GM12872 (cell line): ENCODE measurements at regions not wholly inside any gene's neighbourhood (a gene's known extent, or its start where the extent isn't known, plus 50 kb on each side); places are given as distances from the start of the nearest gene placed in this dataset.

Source experiments
- TF ChIP-seq, protein P1 (sequence below): IDR thresholded peaks from 3 replicates; pipeline ENCODE4 v1.5.1; 2011; ENCODE audit warnings: low read depth, mild to moderate bottlenecking, low read length, moderate library complexity; ENCODE audit not compliant: insufficient read depth

DNA sequence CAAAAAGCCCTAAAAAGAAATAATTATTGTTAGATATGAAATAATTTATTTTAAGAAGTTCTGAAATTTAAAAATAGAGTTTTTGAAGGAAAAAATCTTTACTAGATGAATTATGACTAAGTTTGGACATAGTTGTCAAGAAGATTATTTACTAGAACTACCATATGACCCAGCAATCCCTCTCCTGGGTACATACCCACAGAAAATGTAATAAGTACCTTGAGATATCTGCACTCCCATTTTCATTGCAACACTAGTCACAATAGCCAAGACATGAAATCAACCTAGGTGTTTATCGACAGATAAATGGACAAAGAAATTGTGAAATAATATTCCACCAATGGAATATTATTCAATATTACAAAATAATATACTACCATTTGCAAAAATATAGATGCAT, 109.9 kb downstream of the PDHA2 start:
- TF ChIP-seq, protein P1, sequence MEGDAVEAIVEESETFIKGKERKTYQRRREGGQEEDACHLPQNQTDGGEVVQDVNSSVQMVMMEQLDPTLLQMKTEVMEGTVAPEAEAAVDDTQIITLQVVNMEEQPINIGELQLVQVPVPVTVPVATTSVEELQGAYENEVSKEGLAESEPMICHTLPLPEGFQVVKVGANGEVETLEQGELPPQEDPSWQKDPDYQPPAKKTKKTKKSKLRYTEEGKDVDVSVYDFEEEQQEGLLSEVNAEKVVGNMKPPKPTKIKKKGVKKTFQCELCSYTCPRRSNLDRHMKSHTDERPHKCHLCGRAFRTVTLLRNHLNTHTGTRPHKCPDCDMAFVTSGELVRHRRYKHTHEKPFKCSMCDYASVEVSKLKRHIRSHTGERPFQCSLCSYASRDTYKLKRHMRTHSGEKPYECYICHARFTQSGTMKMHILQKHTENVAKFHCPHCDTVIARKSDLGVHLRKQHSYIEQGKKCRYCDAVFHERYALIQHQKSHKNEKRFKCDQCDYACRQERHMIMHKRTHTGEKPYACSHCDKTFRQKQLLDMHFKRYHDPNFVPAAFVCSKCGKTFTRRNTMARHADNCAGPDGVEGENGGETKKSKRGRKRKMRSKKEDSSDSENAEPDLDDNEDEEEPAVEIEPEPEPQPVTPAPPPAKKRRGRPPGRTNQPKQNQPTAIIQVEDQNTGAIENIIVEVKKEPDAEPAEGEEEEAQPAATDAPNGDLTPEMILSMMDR, result no peak

DNA sequence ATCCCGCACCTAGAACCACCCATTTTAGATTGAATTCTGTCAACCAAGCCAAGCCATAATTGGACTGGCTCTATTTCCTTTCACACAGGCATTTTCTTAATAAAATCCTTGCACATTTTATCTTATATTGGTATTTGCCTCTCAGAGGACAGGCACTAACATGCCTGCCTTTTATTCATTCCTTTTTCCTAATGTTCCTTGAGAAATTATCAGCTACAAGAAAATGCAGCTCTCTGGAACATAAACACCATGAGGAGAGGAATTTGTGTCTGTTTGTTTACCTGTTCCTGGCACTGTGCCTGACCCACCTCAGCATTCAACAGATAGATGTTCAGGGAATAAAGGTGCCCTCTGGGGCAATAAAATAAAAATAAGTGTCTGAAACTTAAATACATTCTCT, 116.2 kb downstream of the PDHA2 start:
- TF ChIP-seq, protein P1, result no peak

DNA sequence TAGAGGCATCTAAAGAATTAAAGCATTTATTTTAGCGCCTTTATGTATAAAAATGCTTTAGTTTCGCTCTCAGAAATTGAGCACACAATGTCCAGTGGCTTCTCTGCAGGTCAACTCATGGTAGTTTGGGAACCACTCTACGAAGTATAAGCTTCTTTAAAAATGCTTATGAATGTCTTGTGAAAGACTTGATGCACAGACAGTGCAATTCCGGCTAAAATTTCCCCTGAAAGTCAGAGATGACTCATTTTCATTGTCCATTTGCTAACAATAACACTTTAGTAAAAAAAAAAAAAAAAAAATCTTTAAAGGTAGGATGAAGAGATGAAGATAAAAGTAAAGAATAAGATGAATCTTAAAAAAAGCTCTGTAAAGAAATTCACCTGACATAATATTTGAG, 117.2 kb downstream of the PDHA2 start:
- TF ChIP-seq, protein P1, result no peak

DNA sequence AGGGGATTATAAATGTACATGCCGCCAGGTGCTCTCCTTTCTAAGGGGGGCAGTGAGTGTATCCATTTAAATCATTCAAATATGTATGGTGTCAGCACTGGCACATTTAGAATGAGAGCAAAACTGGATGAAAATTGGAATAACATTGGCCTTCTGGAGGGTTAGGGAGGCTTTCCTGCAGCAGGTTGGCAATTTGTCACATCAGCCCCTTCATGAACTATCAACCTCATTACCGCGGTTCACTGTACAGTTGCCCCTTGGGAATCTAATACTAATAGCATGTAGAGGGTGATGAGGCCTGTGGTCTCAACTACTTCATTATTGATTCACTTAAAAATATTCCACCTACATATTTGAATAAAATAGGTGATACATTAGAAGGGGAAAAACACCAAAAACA, 117.9 kb downstream of the PDHA2 start:
- TF ChIP-seq, protein P1, result no peak

DNA sequence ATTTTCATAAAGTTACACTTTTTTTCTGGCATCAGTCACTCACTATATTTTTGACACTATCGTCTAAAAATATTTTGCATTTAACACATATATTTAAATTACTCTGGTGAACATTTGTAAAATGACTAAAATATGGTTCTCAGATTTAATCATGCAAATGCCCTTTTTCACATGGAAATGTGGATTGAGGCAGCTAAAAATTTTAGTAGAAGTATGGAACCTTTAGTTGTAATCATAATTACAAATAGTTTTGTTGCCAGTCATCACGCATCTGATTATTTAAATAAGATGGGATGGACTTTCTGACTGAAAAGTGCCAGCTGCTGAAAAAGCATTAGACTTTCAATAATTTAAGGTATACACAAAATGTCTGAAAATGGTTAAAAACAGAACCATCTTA, 119.3 kb downstream of the PDHA2 start:
- TF ChIP-seq, protein P1, result no peak

DNA sequence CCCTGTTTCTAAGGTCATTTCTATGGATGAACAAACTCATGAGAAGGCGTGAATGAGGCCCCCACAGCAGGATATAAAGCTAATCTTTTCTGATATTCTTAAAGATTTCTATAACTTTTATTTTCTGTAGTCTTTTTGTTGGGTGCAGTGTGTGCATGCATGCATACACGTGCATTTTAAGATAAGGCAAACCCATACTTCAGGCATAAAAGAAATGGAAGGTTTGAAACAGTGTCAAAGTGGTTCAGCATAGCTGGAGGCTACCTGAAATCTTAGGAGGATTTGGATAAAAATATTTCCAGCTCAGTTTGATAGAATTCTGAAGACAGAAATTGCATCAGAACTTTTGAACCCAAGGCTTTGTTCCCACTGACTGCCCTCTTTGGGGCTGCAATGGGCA, 119.7 kb downstream of the PDHA2 start:
- TF ChIP-seq, protein P1, result no peak

DNA sequence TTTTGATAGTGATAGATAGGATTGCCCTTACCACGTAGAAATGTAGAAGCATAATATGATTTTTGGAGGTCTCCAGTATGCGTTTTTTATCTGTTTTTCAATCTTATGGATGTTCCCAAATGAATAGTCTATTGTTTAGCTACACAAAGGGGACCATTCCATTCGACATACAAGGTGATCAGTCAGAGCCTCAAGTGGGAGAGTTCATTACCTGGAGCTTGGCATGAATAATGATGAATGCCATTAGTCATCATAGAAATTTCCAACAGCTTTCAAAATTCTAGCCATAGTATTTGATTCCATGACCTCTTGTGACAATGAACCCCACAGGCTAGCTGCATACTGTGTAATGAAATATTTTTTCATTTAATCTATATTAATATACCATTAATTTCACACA, 123.6 kb downstream of the PDHA2 start:
- TF ChIP-seq, protein P1, result no peak
